GM19240 (cell line): ENCODE measurements at regions not wholly inside any gene's neighbourhood (a gene's known extent, or its start where the extent isn't known, plus 50 kb on each side); places are given as distances from the start of the nearest gene placed in this dataset.

ENCODE experiments used
- DNase-seq: peaks from one replicate; pipeline ENCODE4 v3.0.0; 2011; ENCODE audit warnings: low spot score; ENCODE audit not compliant: insufficient read length

- no peak for DNase-seq
These were observed 239.1 kb upstream of the CEP162 start for GRCh38 chr6:84466511-84466910.

GRCh38 chr6:84464471-84464870 is 237.0 kb upstream of the CEP162 start:
- DNase-seq = no peak

GRCh38 chr6:84462698-84463097 is 235.3 kb upstream of the CEP162 start:
- DNase-seq = no peak

GRCh38 chr6:84461461-84461860 is 234.0 kb upstream of the CEP162 start:
- no peak for DNase-seq

GRCh38 chr6:84460491-84460890 is 233.0 kb upstream of the CEP162 start:
- no peak for DNase-seq

- no peak for DNase-seq
These were observed 232.0 kb upstream of the CEP162 start for GRCh38 chr6:84459401-84459800.

- DNase-seq = no peak
These were observed 230.8 kb upstream of the CEP162 start for GRCh38 chr6:84458271-84458670.

- DNase-seq = no peak
These were observed 229.8 kb upstream of the CEP162 start for GRCh38 chr6:84457276-84457675.

- no peak for DNase-seq
These were observed 229.4 kb upstream of the CEP162 start for GRCh38 chr6:84456803-84457202.

GRCh38 chr6:84455511-84456029 is 228.1 kb upstream of the CEP162 start:
- no peak for DNase-seq

- DNase-seq = no peak
These were observed 226.1 kb upstream of the CEP162 start for GRCh38 chr6:84453499-84453898.

GRCh38 chr6:84450018-84450417 is 222.6 kb upstream of the CEP162 start:
- DNase-seq = no peak

- no peak for DNase-seq
These were observed 221.8 kb upstream of the CEP162 start for GRCh38 chr6:84449220-84449619.

- no peak for DNase-seq
These were observed 220.9 kb upstream of the CEP162 start for GRCh38 chr6:84448331-84448730.

GRCh38 chr6:84447651-84448050 is 220.2 kb upstream of the CEP162 start:
- DNase-seq = no peak

- no peak for DNase-seq
These were observed 217.6 kb upstream of the CEP162 start for GRCh38 chr6:84445068-84445467.

GRCh38 chr6:84442208-84442607 is 214.8 kb upstream of the CEP162 start:
- no peak for DNase-seq

- no peak for DNase-seq
These were observed 214.0 kb upstream of the CEP162 start for GRCh38 chr6:84441456-84441855.

- DNase-seq = no peak
These were observed 207.1 kb upstream of the CEP162 start for GRCh38 chr6:84434550-84434949.

- no peak for DNase-seq
These were observed 205.2 kb upstream of the CEP162 start for GRCh38 chr6:84432619-84433018.

GRCh38 chr6:84428300-84428907 is 201.0 kb upstream of the CEP162 start:
- peak; percentile 2 for DNase-seq

GRCh38 chr6:84425971-84426705 is 198.7 kb upstream of the CEP162 start:
- DNase-seq = no peak

GRCh38 chr6:84424956-84425355 is 197.5 kb upstream of the CEP162 start:
- DNase-seq = no peak
